Neuron (in vitro differentiated cells): ENCODE measurements at regions not wholly inside any gene's neighbourhood (a gene's known extent, or its start where the extent isn't known, plus 50 kb on each side); places are given as distances from the start of the nearest gene placed in this dataset.

Experiments
- H2AFZ ChIP-seq: one replicate; pipeline ENCODE4 v1.6.1; 2013; ENCODE audit warnings: low read depth, mild to moderate bottlenecking, inconsistent platforms, low read length, moderate library complexity
- H3K27me3 ChIP-seq: one replicate; pipeline ENCODE4 v1.6.1; 2013; ENCODE audit warnings: low read length; ENCODE audit not compliant: insufficient read depth
- H3K36me3 ChIP-seq: one replicate; pipeline ENCODE4 v1.6.1; 2013; ENCODE audit warnings: low read length; ENCODE audit not compliant: insufficient read depth
- H3K4me1 ChIP-seq: one replicate; pipeline ENCODE4 v1.6.1; 2013; ENCODE audit warnings: low read length; ENCODE audit not compliant: insufficient read depth
- H3K4me3 ChIP-seq: 2 replicates; pipeline ENCODE4 v1.5.1; 2013; ENCODE audit warnings: mild to moderate bottlenecking, low read length, moderate library complexity
- H3K9me3 ChIP-seq: one replicate; pipeline ENCODE4 v1.6.1; 2013; ENCODE audit warnings: low read length

DNA sequence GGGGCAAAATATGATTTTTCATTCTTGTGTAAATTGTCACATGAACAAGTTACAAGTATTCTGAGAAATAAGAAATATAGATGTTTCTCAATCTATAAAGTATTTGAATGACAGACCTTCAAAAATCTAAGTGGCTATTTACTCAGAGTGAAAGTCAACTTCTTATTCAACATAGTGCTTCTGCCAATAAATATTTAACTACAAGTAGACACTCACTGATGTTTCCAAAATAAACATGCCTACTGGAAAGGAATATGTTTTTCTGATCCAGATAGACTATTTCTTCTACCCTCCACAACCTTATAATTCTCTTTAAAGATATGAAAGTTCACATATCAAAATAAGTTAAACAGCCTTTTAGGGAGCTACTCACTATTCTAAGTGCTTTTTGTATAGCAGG, 296.3 kb downstream of the DSC3 start:
- Histone ChIP-seq H3K4me3 (no peak overlapping the region), H2AFZ (no peak overlapping the region), H3K36me3 (no peaks in the 10 kb centered on the region), H3K9me3 (no peaks in the 10 kb centered on the region), H3K4me1 (no peaks in the 10 kb centered on the region), H3K27me3 (no peaks in the 10 kb centered on the region)

DNA sequence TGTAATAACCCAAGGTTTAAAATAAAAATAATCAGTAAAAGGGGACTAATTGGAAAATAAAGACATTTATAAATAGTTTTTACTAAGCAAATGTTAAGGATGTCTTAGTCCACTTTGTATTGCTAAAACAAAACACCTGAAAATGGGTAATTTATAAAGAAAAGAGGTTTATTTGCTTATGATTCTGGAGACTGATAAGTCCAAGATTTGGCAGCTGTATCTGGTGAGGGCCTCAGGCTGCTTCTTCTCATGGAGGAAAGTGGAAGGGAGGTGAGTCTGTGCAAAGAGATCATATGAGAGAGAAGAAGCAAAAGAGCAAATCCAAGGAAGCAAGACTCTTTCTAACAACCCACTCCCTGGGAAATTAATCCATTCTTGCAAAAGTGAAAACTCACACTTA, 299.5 kb downstream of the DSC3 start:
- Histone ChIP-seq H3K27me3 (no peaks in the 10 kb centered on the region), H3K4me3 (no peak overlapping the region), H3K4me1 (no peaks in the 10 kb centered on the region), H2AFZ (no peak overlapping the region), H3K9me3 (no peaks in the 10 kb centered on the region), H3K36me3 (no peaks in the 10 kb centered on the region)

GRCh38 chr18:30730915-30731314, 311.6 kb downstream of the DSC3 start:
- no peak overlapping the region for H2AFZ ChIP-seq
- H3K36me3 ChIP-seq: no peaks in the 10 kb centered on the region
- no peak overlapping the region for H3K4me3 ChIP-seq
- no peaks in the 10 kb centered on the region for H3K9me3 ChIP-seq
- no peaks in the 10 kb centered on the region for H3K27me3 ChIP-seq
- H3K4me1 ChIP-seq: no peaks in the 10 kb centered on the region

- H3K4me1 ChIP-seq: no peaks in the 10 kb centered on the region
- H3K27me3 ChIP-seq: no peaks in the 10 kb centered on the region
- no peak overlapping the region for H2AFZ ChIP-seq
- no peaks in the 10 kb centered on the region for H3K9me3 ChIP-seq
- no peaks in the 10 kb centered on the region for H3K36me3 ChIP-seq
- H3K4me3 ChIP-seq: no peak overlapping the region
These were observed 314.7 kb downstream of the DSC3 start for GRCh38 chr18:30727849-30728248.

DNA sequence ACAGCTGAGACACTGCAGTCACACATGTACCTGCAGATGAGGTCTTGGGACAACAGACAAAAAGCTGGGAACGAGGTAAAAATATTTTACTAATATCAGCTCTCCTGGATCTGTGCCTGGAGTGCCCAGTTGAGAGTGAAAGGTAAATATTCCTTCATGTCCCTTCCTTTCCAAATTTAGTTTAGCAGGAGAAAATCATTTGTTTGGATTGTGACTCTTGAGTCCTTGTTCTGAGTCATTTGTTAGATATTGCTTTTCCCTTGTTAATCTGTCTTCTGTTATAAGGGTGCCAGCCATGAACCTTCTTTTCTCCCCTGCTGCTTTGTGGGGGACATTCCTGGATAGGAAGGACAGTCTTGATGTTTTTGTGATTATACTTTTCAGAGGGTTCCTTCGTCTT, 329.2 kb downstream of the DSC3 start:
- H3K4me3 ChIP-seq: no peak overlapping the region
- no peaks in the 10 kb centered on the region for H3K36me3 ChIP-seq
- no peak overlapping the region for H2AFZ ChIP-seq
- H3K4me1 ChIP-seq: no peaks in the 10 kb centered on the region
- no peaks in the 10 kb centered on the region for H3K27me3 ChIP-seq
- no peaks in the 10 kb centered on the region for H3K9me3 ChIP-seq

GRCh38 chr18:30712383-30712782, 330.2 kb downstream of the DSC3 start:
- no peak overlapping the region for H2AFZ ChIP-seq
- H3K9me3 ChIP-seq: no peaks in the 10 kb centered on the region
- no peaks in the 10 kb centered on the region for H3K4me1 ChIP-seq
- no peak overlapping the region for H3K4me3 ChIP-seq
- H3K27me3 ChIP-seq: no peaks in the 10 kb centered on the region
- no peaks in the 10 kb centered on the region for H3K36me3 ChIP-seq

GRCh38 chr18:30709595-30709994, 332.9 kb downstream of the DSC3 start:
- no peaks in the 10 kb centered on the region for H3K9me3 ChIP-seq
- no peak overlapping the region for H2AFZ ChIP-seq
- H3K4me3 ChIP-seq: no peak overlapping the region
- H3K27me3 ChIP-seq: no peaks in the 10 kb centered on the region
- no peaks in the 10 kb centered on the region for H3K4me1 ChIP-seq
- no peaks in the 10 kb centered on the region for H3K36me3 ChIP-seq

DNA sequence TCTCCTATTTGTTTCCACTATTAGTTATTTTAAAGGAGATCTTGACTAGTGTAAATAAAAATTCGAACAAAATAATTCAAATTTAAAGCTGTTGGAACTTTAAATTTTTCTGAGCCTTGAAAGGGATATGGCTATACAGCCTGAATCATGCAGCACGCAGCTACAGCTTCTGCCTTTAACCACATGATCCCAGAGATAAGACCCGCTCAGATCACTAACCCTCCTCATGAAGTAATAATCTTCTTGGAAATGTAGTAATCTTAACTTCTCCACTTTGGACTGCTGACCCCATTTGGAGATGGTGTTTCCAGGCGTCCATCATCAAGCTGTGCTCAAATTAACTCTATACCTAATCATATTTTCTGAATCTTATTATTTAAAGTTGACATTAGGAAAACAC, 336.6 kb downstream of the DSC3 start:
- H3K27me3 ChIP-seq: no peaks in the 10 kb centered on the region
- H3K36me3 ChIP-seq: no peaks in the 10 kb centered on the region
- no peaks in the 10 kb centered on the region for H3K9me3 ChIP-seq
- no peak overlapping the region for H3K4me3 ChIP-seq
- no peak overlapping the region for H2AFZ ChIP-seq
- H3K4me1 ChIP-seq: no peaks in the 10 kb centered on the region

DNA sequence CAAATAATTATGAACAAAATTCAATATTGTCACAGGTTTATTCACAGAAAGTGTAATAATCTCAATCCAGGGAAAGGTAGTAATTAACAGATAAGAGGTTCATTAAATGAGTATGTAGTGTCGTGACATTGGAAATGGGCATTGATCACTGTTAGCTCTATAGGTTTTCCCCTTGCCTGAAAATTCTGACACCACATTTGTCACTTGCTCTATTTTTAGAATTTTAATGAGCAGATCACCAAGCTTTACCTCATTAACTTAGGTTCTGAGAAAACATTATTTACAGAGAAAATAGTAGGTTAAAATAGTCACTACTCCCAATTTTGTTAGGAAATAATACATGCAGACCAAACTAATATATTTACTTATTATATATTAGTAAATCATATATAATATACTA, 344.0 kb downstream of the DSC3 start:
- H3K4me3 ChIP-seq: no peak overlapping the region
- H3K36me3 ChIP-seq: no peaks in the 10 kb centered on the region
- no peaks in the 10 kb centered on the region for H3K27me3 ChIP-seq
- no peak overlapping the region for H2AFZ ChIP-seq
- H3K9me3 ChIP-seq: no peaks in the 10 kb centered on the region
- H3K4me1 ChIP-seq: no peaks in the 10 kb centered on the region

- no peak overlapping the region for H3K4me3 ChIP-seq
- H3K27me3 ChIP-seq: no peaks in the 10 kb centered on the region
These were observed 346.3 kb downstream of the DSC3 start for GRCh38 chr18:30696201-30696600.

GRCh38 chr18:30694773-30695172, 347.8 kb downstream of the DSC3 start:
- no peaks in the 10 kb centered on the region for H3K27me3 ChIP-seq
- H3K9me3 ChIP-seq: no peaks in the 10 kb centered on the region
- no peaks in the 10 kb centered on the region for H3K36me3 ChIP-seq
- H3K4me1 ChIP-seq: no peaks in the 10 kb centered on the region
- no peak overlapping the region for H2AFZ ChIP-seq
- H3K4me3 ChIP-seq: no peak overlapping the region

More at GRCh38 chr18:30696201-30696600, 346.3 kb downstream of the DSC3 start:
- H3K4me1 ChIP-seq: no peaks in the 10 kb centered on the region
- no peaks in the 10 kb centered on the region for H3K9me3 ChIP-seq
- no peaks in the 10 kb centered on the region for H3K36me3 ChIP-seq
- H2AFZ ChIP-seq: no peak overlapping the region

DNA sequence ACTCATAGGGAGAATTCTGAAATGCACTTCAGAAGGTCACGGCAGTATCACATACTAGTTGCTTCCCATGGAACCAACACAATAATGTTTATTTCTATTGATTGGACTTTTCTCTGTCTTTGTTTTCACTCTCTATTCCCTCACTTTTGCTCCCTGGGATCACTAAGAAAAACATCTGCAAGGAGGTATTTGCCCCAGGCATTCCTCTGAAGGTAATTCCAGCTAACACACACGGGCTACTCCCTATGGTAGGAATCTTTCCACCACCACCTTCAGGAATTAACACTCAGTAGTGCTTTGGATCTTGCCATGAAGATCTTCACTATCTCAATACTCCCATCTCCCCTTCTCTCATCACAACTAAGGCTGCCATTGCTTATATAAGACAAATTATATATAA, 353.3 kb downstream of the DSC3 start:
- Histone ChIP-seq H3K4me1 (no peaks in the 10 kb centered on the region), H3K36me3 (no peaks in the 10 kb centered on the region), H3K27me3 (no peaks in the 10 kb centered on the region), H3K9me3 (no peaks in the 10 kb centered on the region), H3K4me3 (no peak overlapping the region), H2AFZ (no peak overlapping the region)

- Histone ChIP-seq H2AFZ (no peak overlapping the region), H3K9me3 (no peaks in the 10 kb centered on the region), H3K27me3 (no peaks in the 10 kb centered on the region), H3K4me3 (no peak overlapping the region), H3K36me3 (no peaks in the 10 kb centered on the region), H3K4me1 (no peaks in the 10 kb centered on the region)
These were observed 355.0 kb downstream of the DSC3 start for GRCh38 chr18:30687501-30687900.

- Histone ChIP-seq H3K27me3 (no peaks in the 10 kb centered on the region), H3K9me3 (no peaks in the 10 kb centered on the region), H3K4me3 (no peak overlapping the region), H2AFZ (no peak overlapping the region), H3K4me1 (no peaks in the 10 kb centered on the region), H3K36me3 (no peaks in the 10 kb centered on the region)
These were observed 357.6 kb downstream of the DSC3 start for GRCh38 chr18:30684825-30685481.
